SK-N-SH (cell line): ENCODE measurements at regions not wholly inside any gene's neighbourhood (a gene's known extent, or its start where the extent isn't known, plus 50 kb on each side); places are given as distances from the start of the nearest gene placed in this dataset.

Experiments
- CTCF ChIA-PET: fragments of 300-600, 350-600 bp; formaldehyde crosslinking; extraction: SDS; loops from one replicate; lab custom pipeline; 2021; lab: Yijun Ruan, JAX
- POLR2A ChIA-PET: fragments of 350-600 bp; sonication (Branson Sonifier 250); formaldehyde crosslinking; extraction: SDS; loops from one replicate; lab custom pipeline; 2020; ENCODE audit warnings: antibody characterized with exemption, inconsistent platforms; lab: Yijun Ruan, JAX
- DNase-seq: peaks from one replicate; pipeline ENCODE4 v3.0.0; 2012
- H2AFZ ChIP-seq: fragments of 200-600 bp; sonication (generic); 2 replicates; pipeline ENCODE4 v1.8.1; 2016; ENCODE audit warnings: antibody characterized with exemption, mild to moderate bottlenecking, low read depth
- H3F3A ChIP-seq: fragments of 200-600 bp; sonication (generic); replicated peaks from 2 replicates; pipeline ENCODE3; 2016; ENCODE audit warnings: antibody characterized with exemption, mild to moderate bottlenecking; ENCODE audit not compliant: insufficient read depth
- H3K27ac ChIP-seq, 2 experiments: fragments of 200-500 bp in 1 of 2; fragments of 200-600 bp in 1 of 2; sonication (Bioruptor generic) in 1 of 2; sonication (generic), shearing (Covaris generic) in 1 of 2; 2 replicates each; pipeline versions ENCODE4 v1.5.1 to v1.6.1; 2014 to 2016; ENCODE audit warnings: low read depth in 2 of 2, inconsistent platforms in 1 of 2, low read length in 1 of 2, mild to moderate bottlenecking in 1 of 2, mixed read lengths in 1 of 2
- H3K27me3 ChIP-seq: fragments of 200-600 bp; sonication (generic), shearing (Covaris generic); 2 replicates; pipeline ENCODE4 v1.6.1; 2016; ENCODE audit warnings: mixed run types; ENCODE audit not compliant: insufficient read depth
- H3K36me3 ChIP-seq, 2 experiments: fragments of 200-500 bp in 1 of 2; fragments of 200-600 bp in 1 of 2; sonication (Bioruptor generic) in 1 of 2; sonication (generic) in 1 of 2; replicated peaks in 1 of 2; 2 replicates each; pipeline versions ENCODE3 to v1.5.1; 2014 to 2016; ENCODE audit warnings: low read length in 1 of 2, mild to moderate bottlenecking in 1 of 2; ENCODE audit not compliant: insufficient read depth in 2 of 2, control insufficient read depth in 1 of 2
- H3K4me1 ChIP-seq, 2 experiments: fragments of 200-500 bp in 1 of 2; fragments of 200-600 bp in 1 of 2; sonication (Bioruptor generic) in 1 of 2; sonication (generic), shearing (Covaris generic) in 1 of 2; 2 replicates each; pipeline versions ENCODE4 v1.5.1 to v1.6.1; 2014 to 2016; ENCODE audit warnings: low read depth in 1 of 2, low read length in 1 of 2, mixed run types in 1 of 2; ENCODE audit not compliant: insufficient read depth in 2 of 2, control insufficient read depth in 1 of 2
- H3K4me2 ChIP-seq: fragments of 200-600 bp; sonication (generic), shearing (Covaris generic); 2 replicates; pipeline ENCODE4 v1.6.1; 2017; ENCODE audit warnings: mixed run types
- H3K4me3 ChIP-seq, 2 experiments: fragments of 200-500 bp in 1 of 2; fragments of 200-600 bp in 1 of 2; sonication (Bioruptor generic) in 1 of 2; sonication (generic), shearing (Covaris generic) in 1 of 2; 2 replicates each; pipeline versions ENCODE4 v1.5.1 to v1.8.1; 2014 to 2016; ENCODE audit warnings: low read depth in 2 of 2, inconsistent platforms in 1 of 2, low read length in 1 of 2, mild to moderate bottlenecking in 1 of 2, mixed read lengths in 1 of 2, moderate library complexity in 1 of 2
- H3K79me2 ChIP-seq: fragments of 200-600 bp; sonication (generic); 2 replicates; pipeline ENCODE4 v1.8.1; 2017; ENCODE audit warnings: mild to moderate bottlenecking; ENCODE audit not compliant: insufficient read depth
- H3K9ac ChIP-seq: fragments of 200-600 bp; sonication (generic); 2 replicates; pipeline ENCODE4 v1.6.1; 2017; ENCODE audit warnings: mixed run types
- H3K9me2 ChIP-seq: fragments of 200-600 bp; sonication (generic); 2 replicates; pipeline ENCODE4 v1.6.1; 2017; ENCODE audit warnings: mixed run types
- H3K9me3 ChIP-seq: fragments of 200-600 bp; sonication (generic); 2 replicates; pipeline ENCODE4 v1.6.1; 2017; ENCODE audit warnings: mixed run types, mild to moderate bottlenecking, moderate library complexity
- H4K20me1 ChIP-seq: fragments of 200-600 bp; sonication (generic); 2 replicates; pipeline ENCODE4 v1.6.1; 2017; ENCODE audit warnings: mild to moderate bottlenecking, mixed run types; ENCODE audit not compliant: insufficient read depth
- ELF1 ChIP-seq: IDR thresholded peaks from 2 replicates; pipeline ENCODE4 v1.4.0; 2012
- EP300 ChIP-seq, 2 experiments: IDR thresholded peaks; 2 replicates each; pipeline versions ENCODE4 v1.4.0 to v1.6.1; 2012; ENCODE audit warnings: borderline replicate concordance in 1 of 2, low read depth in 1 of 2, low read length in 1 of 2
- FOXJ3 ChIP-seq: sonication (generic); formaldehyde crosslinking; IDR thresholded peaks from 2 replicates; pipeline ENCODE4 v1.5.1; 2020; ENCODE audit warnings: mild to moderate bottlenecking, missing genetic modification reagents
- FOXM1 ChIP-seq: IDR thresholded peaks from 2 replicates; pipeline ENCODE4 v1.4.0; 2012; ENCODE audit warnings: low read depth, mild to moderate bottlenecking
- GABPA ChIP-seq: IDR thresholded peaks from 2 replicates; pipeline ENCODE4 v1.4.0; 2012; ENCODE audit warnings: low read depth, mild to moderate bottlenecking
- JUND ChIP-seq: IDR thresholded peaks from 2 replicates; pipeline ENCODE4 v1.4.0; 2012
- MEF2A ChIP-seq: IDR thresholded peaks from 2 replicates; pipeline ENCODE4 v1.4.0; 2012; ENCODE audit warnings: low read depth, borderline replicate concordance
- MXI1 ChIP-seq: IDR thresholded peaks from 2 replicates; pipeline ENCODE4 v1.6.1; 2012; ENCODE audit warnings: mild to moderate bottlenecking, low read depth, low read length, improper control_type of control experiment
- NFIC ChIP-seq: IDR thresholded peaks from 2 replicates; pipeline ENCODE4 v1.4.0; 2012; ENCODE audit warnings: borderline replicate concordance
- RAD21 ChIP-seq: IDR thresholded peaks from 2 replicates; pipeline ENCODE4 v1.6.1; 2012; ENCODE audit warnings: mild to moderate bottlenecking, low read length
- RCOR1 ChIP-seq: fragments of 150-350 bp; IDR thresholded peaks from 2 replicates; pipeline ENCODE4 v1.6.1; 2017; ENCODE audit warnings: antibody characterized with exemption, low read length
- RFX5 ChIP-seq: IDR thresholded peaks from 2 replicates; pipeline ENCODE4 v1.6.1; 2012; ENCODE audit warnings: mild to moderate bottlenecking, improper control_type of control experiment, low read length
- RXRA ChIP-seq: IDR thresholded peaks from 2 replicates; pipeline ENCODE4 v1.4.0; 2012; ENCODE audit warnings: low read depth, mild to moderate bottlenecking, borderline replicate concordance
- SIN3A ChIP-seq: IDR thresholded peaks from 2 replicates; pipeline ENCODE4 v1.6.1; 2012; ENCODE audit warnings: low read depth, mild to moderate bottlenecking, low read length, moderate library complexity, borderline replicate concordance
- SMC3 ChIP-seq: IDR thresholded peaks from 2 replicates; pipeline ENCODE4 v1.6.1; 2012; ENCODE audit warnings: low read depth, low read length, improper control_type of control experiment
- TAF1 ChIP-seq: IDR thresholded peaks from 2 replicates; pipeline ENCODE4 v1.6.1; 2012; ENCODE audit warnings: low read depth, mild to moderate bottlenecking, low read length, moderate library complexity, borderline replicate concordance
- TCF12 ChIP-seq: IDR thresholded peaks from 2 replicates; pipeline ENCODE4 v1.4.0; 2012
- USF1 ChIP-seq: IDR thresholded peaks from 2 replicates; pipeline ENCODE4 v1.4.0; 2012; ENCODE audit warnings: low read depth, borderline replicate concordance
- YY1 ChIP-seq: IDR thresholded peaks from 2 replicates; pipeline ENCODE4 v1.4.0; 2012; ENCODE audit warnings: low read depth, mild to moderate bottlenecking
- WGBS: methylation state at CpG from one replicate; pipeline ENCODE4 v1.1.6; 2017; ENCODE audit warnings: low lambda C conversion rate; 5-methylcytosine and 5-hydroxymethylcytosine counted together
- TF ChIP-seq, protein P1 (sequence below): IDR thresholded peaks from 2 replicates; pipeline ENCODE4 v1.4.0; 2012; ENCODE audit warnings: low read depth, borderline replicate concordance

- Histone ChIP-seq H2AFZ (no peak overlapping the region; the same call in none of the 2 replicates), H3K4me2 (peak overlapping the region; percentile 57; the same call in 1 of the 2 replicates)
Observed at GRCh38 chr19:28213470-28214082, 999.4 kb downstream of the UQCRFS1 start.

DNA sequence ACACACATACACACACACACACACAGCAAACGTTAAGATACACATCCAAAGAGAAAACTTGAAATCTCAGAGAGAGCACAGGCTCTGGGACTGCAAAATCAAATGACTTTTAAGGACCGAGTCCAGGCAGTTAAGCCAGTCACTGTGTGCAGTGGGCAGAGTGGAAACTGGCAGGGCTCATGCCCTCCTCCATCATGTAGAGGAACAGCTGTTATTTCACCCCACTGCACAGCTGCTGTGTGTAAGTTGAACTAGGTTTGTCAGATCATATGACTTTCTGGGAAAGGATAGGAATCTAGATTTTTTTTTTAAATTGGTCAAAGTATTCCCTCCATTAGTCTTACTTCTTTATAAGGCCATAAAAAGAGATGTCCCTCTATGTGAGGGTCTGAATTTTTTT lies 1002.1 kb downstream of the UQCRFS1 start:
- Histone ChIP-seq H3K79me2 (no peaks in the 10 kb centered on the region), H3K9me2 (no peaks in the 10 kb centered on the region), H3K4me1 (no peaks in the 10 kb centered on the region), H4K20me1 (no peaks in the 10 kb centered on the region), H3K27ac (no peak overlapping the region), H2AFZ (no peak overlapping the region), H3K4me3 (no peak overlapping the region), H3K4me2 (no peak overlapping the region), H3F3A (no peaks in the 10 kb centered on the region), H3K27me3 (no peaks in the 10 kb centered on the region; the same call in 1 of the 2 replicates), H3K36me3 (no peaks in the 10 kb centered on the region), H3K9me3 (no peaks in the 10 kb centered on the region), H3K9ac (no peak overlapping the region)
- TF ChIP-seq FOXM1 (no peak), SIN3A (no peak), RAD21 (no peak), TCF12 (no peak), MXI1 (no peak), TAF1 (no peak), RXRA (no peak), ELF1 (no peak), YY1 (no peak), EP300 (IDR thresholded peaks at IDR 0.05; ENCODE audit: borderline replicate concordance in 1 of 2, low read depth in 1 of 2, low read length in 1 of 2) (no peak), JUND (no peak)
- DNase-seq = no peak
- ChIA-PET CTCF (no interaction called here), POLR2A (no interaction called here)
- 0% methylated on average over 2 of the region's 2 CpGs for WGBS

More at GRCh38 chr19:28213470-28214082, 999.4 kb downstream of the UQCRFS1 start:
- no peak overlapping the region for H3K9ac ChIP-seq
- POLR2A ChIA-PET = no interaction called here
- H3K36me3 ChIP-seq = no peaks in the 10 kb centered on the region
- peak; percentile 84 for TF ChIP-seq USF1
- TF ChIP-seq ELF1 = no peak
- H3K27me3 ChIP-seq = no peaks in the 10 kb centered on the region; the same call in 1 of the 2 replicates
- no peaks in the 10 kb centered on the region for H4K20me1 ChIP-seq
- H3F3A ChIP-seq = no peaks in the 10 kb centered on the region
- H3K9me2 ChIP-seq = no peaks in the 10 kb centered on the region
- no peaks in the 10 kb centered on the region for H3K79me2 ChIP-seq
- peak overlapping the region; percentile 12 to 37; a peak in 2 of 4 replicates for H3K4me3 ChIP-seq
- no peak overlapping the region for H3K27ac ChIP-seq
- H3K9me3 ChIP-seq = no peaks in the 10 kb centered on the region
- CTCF ChIA-PET = no interaction called here
- H3K4me1 ChIP-seq = no peaks in the 10 kb centered on the region
- WGBS = 3% methylated on average over 6 of the region's 6 CpGs
- peak; percentile 22 for DNase-seq

GRCh38 chr19:28208745-28209144 lies 1004.2 kb downstream of the UQCRFS1 start:
- H3K4me1 ChIP-seq = no peaks in the 10 kb centered on the region
- no peak overlapping the region for H3K9ac ChIP-seq
- H3K9me3 ChIP-seq = no peaks in the 10 kb centered on the region
- ChIA-PET POLR2A (no interaction called here), CTCF (no interaction called here)
- no peaks in the 10 kb centered on the region for H4K20me1 ChIP-seq
- H2AFZ ChIP-seq = no peak overlapping the region
- H3K4me2 ChIP-seq = no peak overlapping the region
- no peaks in the 10 kb centered on the region for H3K79me2 ChIP-seq
- WGBS = 14% methylated on average over 8 of the region's 10 CpGs
- H3K4me3 ChIP-seq = no peak overlapping the region; a peak in 1 of 4 replicates
- H3K36me3 ChIP-seq = no peaks in the 10 kb centered on the region
- no peaks in the 10 kb centered on the region for H3K27me3 ChIP-seq
- H3K27ac ChIP-seq = no peak overlapping the region
- H3K9me2 ChIP-seq = no peaks in the 10 kb centered on the region
- DNase-seq = no peak
- no peaks in the 10 kb centered on the region for H3F3A ChIP-seq
- no peak for TF ChIP-seq NFIC
- no peak for TF ChIP-seq MXI1
- TF ChIP-seq GABPA = no peak
- no peak for TF ChIP-seq RFX5
- no peak for TF ChIP-seq USF1
- TF ChIP-seq RCOR1 = no peak
- TF ChIP-seq, protein P1, sequence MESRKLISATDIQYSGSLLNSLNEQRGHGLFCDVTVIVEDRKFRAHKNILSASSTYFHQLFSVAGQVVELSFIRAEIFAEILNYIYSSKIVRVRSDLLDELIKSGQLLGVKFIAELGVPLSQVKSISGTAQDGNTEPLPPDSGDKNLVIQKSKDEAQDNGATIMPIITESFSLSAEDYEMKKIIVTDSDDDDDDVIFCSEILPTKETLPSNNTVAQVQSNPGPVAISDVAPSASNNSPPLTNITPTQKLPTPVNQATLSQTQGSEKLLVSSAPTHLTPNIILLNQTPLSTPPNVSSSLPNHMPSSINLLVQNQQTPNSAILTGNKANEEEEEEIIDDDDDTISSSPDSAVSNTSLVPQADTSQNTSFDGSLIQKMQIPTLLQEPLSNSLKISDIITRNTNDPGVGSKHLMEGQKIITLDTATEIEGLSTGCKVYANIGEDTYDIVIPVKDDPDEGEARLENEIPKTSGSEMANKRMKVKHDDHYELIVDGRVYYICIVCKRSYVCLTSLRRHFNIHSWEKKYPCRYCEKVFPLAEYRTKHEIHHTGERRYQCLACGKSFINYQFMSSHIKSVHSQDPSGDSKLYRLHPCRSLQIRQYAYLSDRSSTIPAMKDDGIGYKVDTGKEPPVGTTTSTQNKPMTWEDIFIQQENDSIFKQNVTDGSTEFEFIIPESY = no peak
- no peak for TF ChIP-seq SIN3A
- no peak for TF ChIP-seq RAD21
- TF ChIP-seq SMC3 = no peak
- TF ChIP-seq FOXJ3 (CRISPR knock-in tag) = no peak
- TF ChIP-seq JUND = no peak
- TF ChIP-seq MEF2A = no peak
